GM23338 (cell line): ENCODE measurements at regions not wholly inside any gene's neighbourhood (a gene's known extent, or its start where the extent isn't known, plus 50 kb on each side); places are given as distances from the start of the nearest gene placed in this dataset.

Experiments
- ATAC-seq: fragments of 200-7000 bp; cut with Tn5 transposase; 3 replicates; pipeline ENCODE4 v1.9.1; 2020
- DNase-seq: peaks from one replicate; pipeline ENCODE4 v3.0.0-alpha.2; 2015; ENCODE audit warnings: low spot score
- H2AFZ ChIP-seq: fragments of 200-600 bp; sonication (generic); 2 replicates; pipeline ENCODE4 v1.8.0; 2016; ENCODE audit warnings: antibody characterized with exemption, mild to moderate bottlenecking, moderate library complexity
- H3F3A ChIP-seq: fragments of 200-600 bp; sonication (generic); replicated peaks from 2 replicates; pipeline ENCODE4 v1.8.0; 2017; ENCODE audit warnings: antibody characterized with exemption, mixed run types, low read depth
- H3K27ac ChIP-seq: fragments of 200-600 bp; sonication (generic); 2 replicates; pipeline ENCODE4 v1.6.1; 2016; ENCODE audit warnings: low read depth
- H3K27me3 ChIP-seq: fragments of 200-600 bp; sonication (generic); 2 replicates; pipeline ENCODE4 v1.8.0; 2016; ENCODE audit warnings: mild to moderate bottlenecking, mixed run types, moderate library complexity; ENCODE audit not compliant: insufficient read depth
- H3K36me3 ChIP-seq: fragments of 200-600 bp; sonication (generic); 2 replicates; pipeline ENCODE4 v1.8.0; 2016; ENCODE audit warnings: mild to moderate bottlenecking; ENCODE audit not compliant: insufficient read depth
- H3K4me1 ChIP-seq: fragments of 200-600 bp; sonication (generic); 2 replicates; pipeline ENCODE4 v1.8.0; 2016; ENCODE audit warnings: mild to moderate bottlenecking, moderate library complexity; ENCODE audit not compliant: insufficient read depth
- H3K4me2 ChIP-seq: fragments of 200-600 bp; sonication (generic); 2 replicates; pipeline ENCODE4 v1.7.1; 2017; ENCODE audit warnings: mixed run types
- H3K4me3 ChIP-seq: fragments of 200-600 bp; sonication (generic); 2 replicates; pipeline ENCODE4 v1.6.1; 2016; ENCODE audit warnings: mixed run types
- H3K79me2 ChIP-seq: fragments of 200-600 bp; sonication (generic); replicated peaks from 2 replicates; pipeline ENCODE4 v1.8.0; 2017; ENCODE audit warnings: mild to moderate bottlenecking; ENCODE audit not compliant: insufficient read depth
- H3K9me2 ChIP-seq: fragments of 200-600 bp; sonication (generic); 2 replicates; pipeline ENCODE4 v1.8.0; 2017; ENCODE audit not compliant: insufficient read depth
- H4K20me1 ChIP-seq: fragments of 200-600 bp; sonication (generic); replicated peaks from 2 replicates; pipeline ENCODE4 v1.8.0; 2017; ENCODE audit warnings: mild to moderate bottlenecking; ENCODE audit not compliant: insufficient read depth
- H3K27ac Mint-ChIP-seq: 2 replicates; pipeline ENCODE4 v1.8.0; 2020; ENCODE audit warnings: inconsistent platforms, mild to moderate bottlenecking, moderate library complexity, mixed read lengths
- H3K27me3 Mint-ChIP-seq: 3 replicates; pipeline ENCODE4 v1.8.0; 2022; ENCODE audit warnings: low read depth, mild to moderate bottlenecking, moderate library complexity, mixed read lengths, inconsistent platforms; ENCODE audit not compliant: insufficient read depth, poor library complexity
- H3K36me3 Mint-ChIP-seq: 3 replicates; pipeline ENCODE4 v1.8.0; 2021; ENCODE audit warnings: low read depth, mild to moderate bottlenecking, inconsistent platforms, moderate library complexity, mixed read lengths
- H3K4me1 Mint-ChIP-seq: 3 replicates; pipeline ENCODE4 v1.8.0; 2020; ENCODE audit warnings: mild to moderate bottlenecking, inconsistent platforms, mixed read lengths
- H3K4me3 Mint-ChIP-seq: 3 replicates; pipeline ENCODE4 v1.8.0; 2021; ENCODE audit warnings: moderate library complexity, mild to moderate bottlenecking, inconsistent platforms, mixed read lengths
- H3K9me3 Mint-ChIP-seq: 3 replicates; pipeline ENCODE4 v1.8.0; 2020; ENCODE audit warnings: moderate library complexity, mild to moderate bottlenecking, inconsistent platforms, mixed read lengths
- CREB1 ChIP-seq: fragments of 250-450 bp; sonication (Bioruptor Pico); IDR thresholded peaks from 2 replicates; pipeline ENCODE4 v1.5.0; 2020; ENCODE audit warnings: low read depth, mild to moderate bottlenecking, moderate library complexity
- CTCF ChIP-seq, 2 experiments: fragments of 200-600 bp in 1 of 2; sonication (generic) in 1 of 2; conservative IDR thresholded peaks; 2 replicates each; pipeline versions ENCODE4 v1.5.1 to v1.6.1; 2016 to 2017; ENCODE audit warnings: antibody characterized with exemption in 2 of 2, low read depth in 2 of 2, mild to moderate bottlenecking in 2 of 2, moderate library complexity in 1 of 2
- ETS1 ChIP-seq: IDR thresholded peaks from 2 replicates; pipeline ENCODE4 v1.6.1; 2016; ENCODE audit warnings: antibody characterized with exemption
- EZH2 ChIP-seq: fragments of 200-600 bp; sonication (generic); IDR thresholded peaks from one replicate; pipeline ENCODE4 v1.8.0; 2017; ENCODE audit warnings: antibody characterized with exemption, mild to moderate bottlenecking, low read depth; ENCODE audit not compliant: unreplicated experiment
- EZH2phosphoT487 ChIP-seq: fragments of 200-600 bp; sonication (generic); IDR thresholded peaks from one replicate; pipeline ENCODE4 v1.8.1; 2018; ENCODE audit warnings: antibody characterized with exemption; ENCODE audit not compliant: unreplicated experiment
- JUNB ChIP-seq: IDR thresholded peaks from one replicate; pipeline ENCODE4 v1.6.1; 2016; ENCODE audit warnings: antibody characterized with exemption; ENCODE audit not compliant: unreplicated experiment
- NANOG ChIP-seq: IDR thresholded peaks from 2 replicates; pipeline ENCODE4 v1.6.1; 2016; ENCODE audit warnings: antibody characterized with exemption, borderline replicate concordance
- POLR2AphosphoS5 ChIP-seq: IDR thresholded peaks from 2 replicates; pipeline ENCODE4 v1.6.1; 2016; ENCODE audit warnings: antibody characterized with exemption, low read depth
- REST ChIP-seq: IDR thresholded peaks from one replicate; pipeline ENCODE4 v1.6.1; 2018; ENCODE audit warnings: antibody characterized with exemption; ENCODE audit not compliant: unreplicated experiment
- STAT1 ChIP-seq: IDR thresholded peaks from one replicate; pipeline ENCODE4 v1.6.1; 2016; ENCODE audit warnings: antibody characterized with exemption; ENCODE audit not compliant: unreplicated experiment
- ZNF331 ChIP-seq: fragments of 250-450 bp; sonication (Bioruptor Pico); IDR thresholded peaks from 2 replicates; pipeline ENCODE4 v1.5.0; 2020; ENCODE audit warnings: low read depth, mild to moderate bottlenecking, moderate library complexity

GRCh38 chr18:78587096-78587495 lies 392.5 kb upstream of the SALL3 start:
- Histone ChIP-seq H3K4me1 (peaks cover 8% of the 10 kb centered on the region), H3K4me3 (no peak overlapping the region), H3K4me2 (no peak overlapping the region), H3K9me2 (no peaks in the 10 kb centered on the region), H3K36me3 (peaks cover 4% of the 10 kb centered on the region; the same call in 1 of the 2 replicates), H4K20me1 (no peaks in the 10 kb centered on the region), H3K27ac (no peak overlapping the region), H3K27me3 (no peaks in the 10 kb centered on the region), H3K79me2 (no peaks in the 10 kb centered on the region), H3F3A (no peaks in the 10 kb centered on the region), H2AFZ (no peak overlapping the region)
- DNase-seq (no peak), ATAC-seq (no peak)
- H3K9me3 Mint-ChIP-seq: peaks cover 97% of the 10 kb centered on the region
- no peak overlapping the region for H3K4me3 Mint-ChIP-seq
- no peak for TF ChIP-seq POLR2AphosphoS5
- TF ChIP-seq NANOG: no peak
- no peak for TF ChIP-seq ZNF331 (CRISPR knock-in tag)
- TF ChIP-seq CTCF (conservative IDR thresholded peaks at IDR 0.05; ENCODE audit: low read depth in 2 of 2): no peak
- no peak for TF ChIP-seq JUNB
- TF ChIP-seq EZH2: no peak
- H3K36me3 Mint-ChIP-seq: peaks cover 22% of the 10 kb centered on the region
- H3K4me1 Mint-ChIP-seq: no peaks in the 10 kb centered on the region; the same call in 1 of the 3 replicates
- H3K27me3 Mint-ChIP-seq: peaks cover 2% of the 10 kb centered on the region
- H3K27ac Mint-ChIP-seq: no peak overlapping the region

GRCh38 chr18:78587626-78588600 lies 391.7 kb upstream of the SALL3 start:
- H3K27me3 ChIP-seq: no peaks in the 10 kb centered on the region
- H3K4me3 ChIP-seq: no peak overlapping the region
- Mint-ChIP-seq H3K4me1 (no peaks in the 10 kb centered on the region; the same call in 1 of the 3 replicates), H3K4me3 (no peak overlapping the region), H3K27ac (no peak overlapping the region), H3K36me3 (peaks cover 19% of the 10 kb centered on the region; the same call in 2 of the 3 replicates), H3K27me3 (peaks cover 2% of the 10 kb centered on the region), H3K9me3 (peaks cover 94% of the 10 kb centered on the region)
- H3K36me3 ChIP-seq: peaks cover 4% of the 10 kb centered on the region; the same call in 1 of the 2 replicates
- H3K9me2 ChIP-seq: no peaks in the 10 kb centered on the region
- DNase-seq: no peak
- H3K27ac ChIP-seq: no peak overlapping the region
- peaks cover 8% of the 10 kb centered on the region for H3K4me1 ChIP-seq
- ATAC-seq: no peak
- no peaks in the 10 kb centered on the region for H3F3A ChIP-seq
- H2AFZ ChIP-seq: no peak overlapping the region
- no peaks in the 10 kb centered on the region for H4K20me1 ChIP-seq
- no peaks in the 10 kb centered on the region for H3K79me2 ChIP-seq
- H3K4me2 ChIP-seq: no peak overlapping the region
- TF ChIP-seq CTCF (conservative IDR thresholded peaks at IDR 0.05; ENCODE audit: low read depth in 2 of 2) (no peak), ETS1 (no peak), REST (no peak), CREB1 (CRISPR knock-in tag) (no peak), EZH2phosphoT487 (no peak), STAT1 (no peak), EZH2 (no peak), ZNF331 (CRISPR knock-in tag) (no peak), POLR2AphosphoS5 (no peak)
